CD4-positive, alpha-beta T cell (primary cell): ENCODE measurements at regions not wholly inside any gene's neighbourhood (a gene's known extent, or its start where the extent isn't known, plus 50 kb on each side); places are given as distances from the start of the nearest gene placed in this dataset.

Experiments
- ATAC-seq: fragments of 200-7000 bp; cut with Tn5 transposase; one replicate; pipeline ENCODE4 v1.10.0; 2022; ENCODE audit warnings: mild to moderate bottlenecking; ENCODE audit not compliant: poor library complexity
- CTCF ChIA-PET: fragments of 350-600 bp; sonication (Branson Sonifier 250); formaldehyde crosslinking; loops from one replicate; lab custom pipeline; 2021; ENCODE audit warnings: antibody characterized with exemption, inconsistent platforms; lab: Charles Lee
- POLR2A ChIA-PET: fragments of 350-600 bp; sonication (Branson Sonifier 250); formaldehyde crosslinking; loops from one replicate; lab custom pipeline; 2021; ENCODE audit warnings: antibody characterized with exemption, inconsistent platforms; lab: Charles Lee
- DNase-seq, 14 experiments: peaks; one replicate each; pipeline ENCODE4 v3.0.0-alpha.2; 2013 to 2020; ENCODE audit warnings: mixed read lengths in 2 of 14
- H3K27ac ChIP-seq, 2 donors: one replicate each; pipeline versions ENCODE4 v1.5.1 to v1.7.0; 2013; ENCODE audit warnings: low read length in 2 of 2, low read depth in 1 of 2, mild to moderate bottlenecking in 1 of 2
- H3K27me3 ChIP-seq, 2 experiments: 1 replicate in 1 of 2; 2 replicates in 1 of 2; pipeline versions ENCODE4 v1.6.1 to v1.7.0; 2013; ENCODE audit warnings: low read length in 2 of 2, control low read depth in 1 of 2, mild to moderate bottlenecking in 1 of 2, moderate library complexity in 1 of 2; ENCODE audit not compliant: insufficient read depth in 2 of 2, control insufficient read depth in 1 of 2
- H3K36me3 ChIP-seq: one replicate; pipeline ENCODE4 v1.6.1; 2013; ENCODE audit warnings: low read length, control low read depth; ENCODE audit not compliant: insufficient read depth
- H3K4me1 ChIP-seq: one replicate; pipeline ENCODE4 v1.6.1; 2013; ENCODE audit warnings: low read length, control low read depth; ENCODE audit not compliant: insufficient read depth
- H3K4me3 ChIP-seq: one replicate; pipeline ENCODE4 v1.5.1; 2013; ENCODE audit warnings: mild to moderate bottlenecking, low read length, moderate library complexity
- H3K9me3 ChIP-seq, 2 experiments: 1 replicate in 1 of 2; 2 replicates in 1 of 2; pipeline versions ENCODE4 v1.6.1 to v1.7.0; 2013; ENCODE audit warnings: low read length in 2 of 2, mild to moderate bottlenecking in 2 of 2, control low read depth in 1 of 2, moderate library complexity in 1 of 2; ENCODE audit not compliant: control insufficient read depth in 1 of 2, insufficient read depth in 1 of 2
- H3K27ac Mint-ChIP-seq: one replicate; pipeline ENCODE4 v1.8.0; 2020; ENCODE audit warnings: mixed read lengths
- H3K27me3 Mint-ChIP-seq: one replicate; pipeline ENCODE4 v1.8.0; 2021; ENCODE audit warnings: mixed read lengths
- H3K36me3 Mint-ChIP-seq: one replicate; pipeline ENCODE4 v1.8.0; 2021; ENCODE audit warnings: low read depth, mixed read lengths
- H3K4me1 Mint-ChIP-seq: one replicate; pipeline ENCODE4 v1.8.0; 2021; ENCODE audit warnings: low read depth, mixed read lengths
- H3K4me3 Mint-ChIP-seq: one replicate; pipeline ENCODE4 v1.8.0; 2020; ENCODE audit warnings: mild to moderate bottlenecking, mixed read lengths
- H3K9me3 Mint-ChIP-seq: one replicate; pipeline ENCODE4 v1.8.0; 2020; ENCODE audit warnings: mixed read lengths
- CTCF ChIP-seq: fragments of 200-600 bp; IDR thresholded peaks from one replicate; pipeline ENCODE4 v1.8.0; 2022; ENCODE audit warnings: antibody characterized with exemption, mild to moderate bottlenecking
- intact Hi-C, 2 experiments: fragments of 100-400 bp; cut with DNase I in 1 of 2; cut with micrococcal nuclease in 1 of 2; formaldehyde crosslinking; loops; one replicate each; pipeline versions ENCODE4 v1.15.1 to v1.9.0; 2023 to 2025; cut with DNase I, micrococcal nuclease

GRCh38 chr16:65663774-65664173, 541.9 kb upstream of the CDH11 start:
- DNase-seq (no peak), ATAC-seq (no peak)
- H3K4me1 Mint-ChIP-seq, result no peaks in the 10 kb centered on the region
- H3K27ac Mint-ChIP-seq, result no peak overlapping the region
- intact Hi-C loops, result no loop called here
- Histone ChIP-seq H3K27me3 (no peaks in the 10 kb centered on the region), H3K4me1 (no peaks in the 10 kb centered on the region), H3K9me3 (peaks cover 0 to 25% of the 10 kb centered on the region in 2 experiments), H3K4me3 (no peak overlapping the region), H3K27ac (no peak overlapping the region), H3K36me3 (no peaks in the 10 kb centered on the region)
- no peak for TF ChIP-seq CTCF
- no peaks in the 10 kb centered on the region for H3K27me3 Mint-ChIP-seq
- ChIA-PET POLR2A (no interaction called here), CTCF (no interaction called here)
- H3K36me3 Mint-ChIP-seq, result no peaks in the 10 kb centered on the region
- no peaks in the 10 kb centered on the region for H3K9me3 Mint-ChIP-seq
- no peak overlapping the region for H3K4me3 Mint-ChIP-seq

- DNase-seq, result no peak
- POLR2A ChIA-PET, result no interaction called here
- no peak for ATAC-seq
- no peak overlapping the region for H3K27ac Mint-ChIP-seq
- intact Hi-C loops, result no loop called here
- no peaks in the 10 kb centered on the region for H3K9me3 Mint-ChIP-seq
- no peak overlapping the region for H3K27ac ChIP-seq
- no peaks in the 10 kb centered on the region for H3K4me1 Mint-ChIP-seq
- H3K4me3 ChIP-seq, result no peak overlapping the region
- peaks cover 0 to 23% of the 10 kb centered on the region in 2 experiments for H3K9me3 ChIP-seq
- CTCF ChIA-PET, result no interaction called here
- no peak overlapping the region for H3K4me3 Mint-ChIP-seq
- H3K27me3 Mint-ChIP-seq, result no peaks in the 10 kb centered on the region
- no peak for TF ChIP-seq CTCF
- H3K4me1 ChIP-seq, result no peaks in the 10 kb centered on the region
- H3K36me3 Mint-ChIP-seq, result no peaks in the 10 kb centered on the region
- H3K27me3 ChIP-seq, result no peaks in the 10 kb centered on the region
- H3K36me3 ChIP-seq, result no peaks in the 10 kb centered on the region
Measured at GRCh38 chr16:65662256-65662655, 540.4 kb upstream of the CDH11 start.

- Mint-ChIP-seq H3K4me3 (no peak overlapping the region), H3K27me3 (no peaks in the 10 kb centered on the region), H3K9me3 (no peaks in the 10 kb centered on the region), H3K27ac (no peak overlapping the region), H3K4me1 (no peaks in the 10 kb centered on the region), H3K36me3 (no peaks in the 10 kb centered on the region)
- Histone ChIP-seq H3K4me3 (no peak overlapping the region), H3K36me3 (no peaks in the 10 kb centered on the region), H3K4me1 (no peaks in the 10 kb centered on the region), H3K9me3 (peaks cover 0 to 20% of the 10 kb centered on the region in 2 experiments), H3K27ac (no peak overlapping the region), H3K27me3 (no peaks in the 10 kb centered on the region)
- ChIA-PET CTCF (no interaction called here), POLR2A (no interaction called here)
- ATAC-seq, result no peak
- intact Hi-C loops, result no loop called here
- no peak for TF ChIP-seq CTCF
- no peak for DNase-seq
Measured at GRCh38 chr16:65661558-65661957, 539.7 kb upstream of the CDH11 start.
